Spleen (tissue), 11 donors: ENCODE measurements at regions not wholly inside any gene's neighbourhood (a gene's known extent, or its start where the extent isn't known, plus 50 kb on each side); places are given as distances from the start of the nearest gene placed in this dataset.

Source experiments
- DNase-seq: peaks from one replicate; pipeline ENCODE4 v3.0.0-alpha.2; 2020
- H3K27ac ChIP-seq, 8 donors: fragments of 200-600 bp; sonication (generic) in 7 of 8; 1 replicate in 4 of 8; 2 replicates in 4 of 8; pipeline versions ENCODE4 v1.5.0 to v1.8.0; 2016 to 2021; ENCODE audit warnings: inconsistent platforms in 4 of 8, mild to moderate bottlenecking in 4 of 8, moderate library complexity in 1 of 8
- H3K27me3 ChIP-seq, 7 donors: fragments of 200-600 bp; sonication (generic) in 6 of 7; replicated peaks in 1 of 7; 1 replicate in 4 of 7; 2 replicates in 3 of 7; pipeline versions ENCODE4 v1.5.0 to v1.8.0; 2016 to 2021; ENCODE audit warnings: inconsistent platforms in 3 of 7, mild to moderate bottlenecking in 1 of 7
- H3K36me3 ChIP-seq, 6 donors: fragments of 200-600 bp; sonication (generic) in 5 of 6; 1 replicate in 4 of 6; 2 replicates in 2 of 6; pipeline versions ENCODE4 v1.5.0 to v1.8.0; 2016 to 2021; ENCODE audit warnings: inconsistent platforms in 2 of 6
- H3K4me1 ChIP-seq, 6 donors: fragments of 200-600 bp; sonication (generic) in 5 of 6; 1 replicate in 3 of 6; 2 replicates in 3 of 6; pipeline versions ENCODE4 v1.5.0 to v1.8.0; 2016 to 2021; ENCODE audit warnings: inconsistent platforms in 3 of 6
- H3K4me3 ChIP-seq, 8 donors: fragments of 200-600 bp; sonication (generic) in 7 of 8; 1 replicate in 4 of 8; 2 replicates in 4 of 8; pipeline versions ENCODE4 v1.5.0 to v1.8.0; 2016 to 2021; ENCODE audit warnings: inconsistent platforms in 4 of 8, mild to moderate bottlenecking in 4 of 8, moderate library complexity in 2 of 8
- H3K9me3 ChIP-seq, 8 donors: fragments of 200-600 bp; sonication (generic) in 7 of 8; 1 replicate in 4 of 8; 2 replicates in 4 of 8; pipeline versions ENCODE4 v1.5.0 to v1.8.0; 2016 to 2021; ENCODE audit warnings: inconsistent platforms in 4 of 8
- POLR2A ChIP-seq, 3 donors: fragments of 450-650 bp; IDR thresholded peaks; one replicate each; pipeline ENCODE4 v1.5.1; 2017; ENCODE audit warnings: antibody characterized with exemption in 3 of 3, mild to moderate bottlenecking in 1 of 3
- POLR2AphosphoS5 ChIP-seq, 3 donors: sonication (generic); formaldehyde crosslinking; IDR thresholded peaks; one replicate each; pipeline ENCODE4 v1.5.1; 2017; ENCODE audit warnings: antibody characterized with exemption in 3 of 3
- WGBS, 5 donors: extraction: QIAGEN DNeasy Blood & Tissue Kit in 3 of 5; methylation state at CpG; one replicate each; pipeline versions ENCODE4 v1.1.5 to v1.1.7; 2013 to 2018; 5-methylcytosine and 5-hydroxymethylcytosine counted together
- intact Hi-C: fragments of 100-400 bp; cut with DNase I; formaldehyde crosslinking; loops from one replicate; pipeline ENCODE4 v1.15.0; 2023; ENCODE audit warnings: low total_unique reads
- TF ChIP-seq, protein P1 (sequence below), 11 experiments: fragments of 200-600 bp in 7 of 11; fragments of 450-650 bp in 4 of 11; sonication (generic) in 4 of 11; IDR thresholded peaks in 8 of 11; conservative IDR thresholded peaks in 3 of 11; 1 replicate in 7 of 11; 2 replicates in 4 of 11; pipeline versions ENCODE4 v1.4.0 to v1.8.0; 2016 to 2021; ENCODE audit warnings: antibody characterized with exemption in 11 of 11, inconsistent platforms in 4 of 11, mild to moderate bottlenecking in 1 of 11
- donor health status: healthy with polysubstance abuse.
- donor health status: DM: no; HTN: no; CAD: no; lungs with moderate emphysema.
- donor health status: DM: no; HTN: no; CAD: no.
- donor health status: Bipolar disorder and iron deficiency.
- donor health status: healthy.
- donor health status: DM: no; HTN: no; CAD: no.
- donor health status: DM: yes; HTN: yes; CAD: no.

DNA sequence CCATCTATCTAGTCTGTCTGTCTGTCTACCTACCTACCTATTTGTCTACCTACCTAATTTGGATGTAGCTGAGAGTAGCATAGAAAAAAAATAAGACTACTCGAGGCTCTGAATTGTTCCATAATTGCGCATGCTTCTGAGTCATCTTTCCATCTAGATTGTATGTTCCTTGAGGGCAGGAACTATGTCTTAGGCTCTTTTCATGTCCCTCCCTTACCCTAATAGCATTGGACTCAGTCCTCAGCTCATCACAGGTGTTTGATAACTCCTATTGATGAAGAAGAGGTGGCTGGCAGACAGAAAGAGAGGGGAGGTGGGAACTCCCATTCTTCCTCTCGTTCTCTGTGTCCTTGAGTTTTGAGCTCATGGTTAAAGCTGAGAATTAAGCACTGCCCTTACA is 263.7 kb downstream of the TTC6 start:
- Histone ChIP-seq H3K4me3 (no peak overlapping the region), H3K27me3 (no peaks in the 10 kb centered on the region), H3K36me3 (no peaks in the 10 kb centered on the region), H3K4me1 (no peaks in the 10 kb centered on the region), H3K9me3 (peaks cover 0 to 4% (median 0%) of the 10 kb centered on the region in 8 donors), H3K27ac (no peak overlapping the region)
- WGBS, 5 donors, result 81 to 91% (median 83%) methylated on average over 3 of the region's 3 CpGs
- no peak for DNase-seq
- TF ChIP-seq, protein P1, sequence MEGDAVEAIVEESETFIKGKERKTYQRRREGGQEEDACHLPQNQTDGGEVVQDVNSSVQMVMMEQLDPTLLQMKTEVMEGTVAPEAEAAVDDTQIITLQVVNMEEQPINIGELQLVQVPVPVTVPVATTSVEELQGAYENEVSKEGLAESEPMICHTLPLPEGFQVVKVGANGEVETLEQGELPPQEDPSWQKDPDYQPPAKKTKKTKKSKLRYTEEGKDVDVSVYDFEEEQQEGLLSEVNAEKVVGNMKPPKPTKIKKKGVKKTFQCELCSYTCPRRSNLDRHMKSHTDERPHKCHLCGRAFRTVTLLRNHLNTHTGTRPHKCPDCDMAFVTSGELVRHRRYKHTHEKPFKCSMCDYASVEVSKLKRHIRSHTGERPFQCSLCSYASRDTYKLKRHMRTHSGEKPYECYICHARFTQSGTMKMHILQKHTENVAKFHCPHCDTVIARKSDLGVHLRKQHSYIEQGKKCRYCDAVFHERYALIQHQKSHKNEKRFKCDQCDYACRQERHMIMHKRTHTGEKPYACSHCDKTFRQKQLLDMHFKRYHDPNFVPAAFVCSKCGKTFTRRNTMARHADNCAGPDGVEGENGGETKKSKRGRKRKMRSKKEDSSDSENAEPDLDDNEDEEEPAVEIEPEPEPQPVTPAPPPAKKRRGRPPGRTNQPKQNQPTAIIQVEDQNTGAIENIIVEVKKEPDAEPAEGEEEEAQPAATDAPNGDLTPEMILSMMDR (IDR thresholded peaks at IDR 0.05 in 8 of 11, conservative IDR thresholded peaks at IDR 0.05 in 3 of 11), result no peak
- TF ChIP-seq POLR2A (IDR thresholded peaks at IDR 0.05), result no peak
- no peak for TF ChIP-seq POLR2AphosphoS5 (IDR thresholded peaks at IDR 0.05)
- intact Hi-C loops, result no loop called here

DNA sequence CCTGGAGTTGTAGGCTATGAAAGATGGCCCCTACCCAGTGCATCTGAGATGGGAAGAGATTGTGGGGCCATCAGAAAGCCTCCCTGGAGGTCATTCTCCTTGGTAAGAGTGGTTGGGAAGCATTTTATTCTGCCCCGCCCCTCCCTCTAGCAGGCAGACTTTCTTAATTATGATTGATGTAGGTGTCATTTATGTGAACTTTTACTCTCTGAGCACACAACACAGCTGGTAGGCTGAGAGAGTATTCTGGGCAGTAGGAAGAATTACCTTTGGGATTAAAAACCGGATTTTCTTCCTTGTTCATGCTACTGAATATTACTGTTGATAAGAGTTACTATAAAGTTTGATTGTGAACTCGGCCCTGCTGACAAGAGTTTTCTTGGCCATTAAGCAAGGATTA is 266.8 kb downstream of the TTC6 start:
- Histone ChIP-seq H3K27ac (no peak overlapping the region), H3K4me3 (no peak overlapping the region), H3K36me3 (no peaks in the 10 kb centered on the region), H3K4me1 (no peaks in the 10 kb centered on the region), H3K27me3 (no peaks in the 10 kb centered on the region), H3K9me3 (peaks cover 0 to 4% (median 0%) of the 10 kb centered on the region in 8 donors)
- DNase-seq, result no peak
- intact Hi-C loops, result no loop called here
- 65 to 84% (median 72%) methylated on average over 3 of the region's 3 CpGs for WGBS, 5 donors
- no peak for TF ChIP-seq POLR2AphosphoS5 (IDR thresholded peaks at IDR 0.05)
- TF ChIP-seq, protein P1 (IDR thresholded peaks at IDR 0.05 in 8 of 11, conservative IDR thresholded peaks at IDR 0.05 in 3 of 11), result no peak

DNA sequence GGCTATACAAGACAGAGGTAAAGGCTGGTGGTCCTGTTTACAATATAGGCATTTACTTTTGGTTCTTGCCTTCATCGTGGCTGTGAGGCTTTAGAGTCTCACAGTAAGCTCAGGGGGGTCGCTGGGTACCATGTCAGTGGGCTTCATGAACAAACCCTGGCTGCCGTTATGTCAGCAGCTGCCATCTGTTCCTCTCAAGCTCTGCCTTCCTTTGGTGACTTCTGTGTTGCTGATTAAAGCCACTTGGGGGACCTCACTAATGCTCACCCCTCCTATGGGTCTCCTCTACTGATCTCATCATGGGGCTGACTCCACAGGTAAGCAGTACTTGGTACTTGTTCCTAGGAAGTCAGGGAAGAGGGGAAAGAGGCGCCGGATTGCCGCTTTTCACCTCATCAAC is 268.7 kb downstream of the TTC6 start:
- H3K9me3 ChIP-seq, result peaks cover 0 to 4% (median 0%) of the 10 kb centered on the region in 8 donors
- 79 to 84% (median 82%) methylated on average over 6 of the region's 6 CpGs for WGBS, 5 donors
- no peak for DNase-seq
- H3K4me1 ChIP-seq, result no peaks in the 10 kb centered on the region
- H3K4me3 ChIP-seq, result no peak overlapping the region
- TF ChIP-seq POLR2A (IDR thresholded peaks at IDR 0.05) (no peak), POLR2AphosphoS5 (IDR thresholded peaks at IDR 0.05) (no peak)
- TF ChIP-seq, protein P1 (IDR thresholded peaks at IDR 0.05 in 8 of 11, conservative IDR thresholded peaks at IDR 0.05 in 3 of 11), result no peak
- no peak overlapping the region for H3K27ac ChIP-seq
- no peaks in the 10 kb centered on the region for H3K36me3 ChIP-seq
- no peaks in the 10 kb centered on the region for H3K27me3 ChIP-seq
- intact Hi-C loops, result no loop called here

DNA sequence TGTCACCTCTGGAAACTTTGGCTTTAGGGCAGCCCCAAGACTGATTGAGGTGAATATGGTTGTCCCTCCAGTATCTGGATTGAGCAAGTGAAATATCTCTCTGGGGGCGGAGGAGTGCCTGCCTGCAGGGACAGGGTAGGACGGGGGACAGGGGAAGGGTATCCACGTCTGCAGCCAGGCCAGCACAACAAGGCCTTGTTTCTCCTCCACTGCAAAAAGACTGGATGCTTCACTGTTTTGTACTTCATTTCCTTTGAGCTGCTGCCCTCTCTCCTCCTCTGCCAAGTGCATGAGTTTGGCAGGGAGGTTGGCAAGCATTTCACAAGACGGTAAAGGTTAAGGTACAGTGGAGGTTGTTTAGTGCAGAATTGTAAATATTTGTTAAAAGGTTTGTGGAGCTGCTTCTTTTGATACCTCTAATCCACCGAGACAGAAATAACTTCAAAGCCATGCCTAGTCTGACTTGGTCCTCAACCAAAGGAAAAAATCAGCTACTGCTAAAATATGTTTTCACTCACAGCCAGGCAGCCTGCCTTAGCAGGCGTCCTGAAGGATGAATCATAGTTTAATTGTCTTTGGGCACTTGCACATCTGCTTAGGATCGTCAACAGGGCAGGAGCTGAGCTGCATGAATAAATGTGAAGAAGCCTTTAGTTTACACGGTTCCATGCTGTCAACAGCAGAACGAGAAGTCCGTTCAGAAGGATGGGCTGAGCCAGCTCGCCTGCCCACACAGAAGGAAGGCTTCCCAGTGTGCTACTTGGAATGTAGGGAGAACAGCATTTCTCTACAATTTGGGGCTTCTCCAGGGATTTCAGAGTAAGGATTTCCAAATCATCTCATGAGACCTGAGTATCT is 269.7 kb downstream of the TTC6 start:
- Histone ChIP-seq H3K4me3 (no peak overlapping the region), H3K4me1 (no peaks in the 10 kb centered on the region), H3K9me3 (no peaks in the 10 kb centered on the region), H3K36me3 (no peaks in the 10 kb centered on the region), H3K27ac (no peak overlapping the region), H3K27me3 (no peaks in the 10 kb centered on the region)
- intact Hi-C loops, result no loop called here
- DNase-seq, result no peak
- TF ChIP-seq POLR2AphosphoS5 (IDR thresholded peaks at IDR 0.05), result no peak
- TF ChIP-seq, protein P1 (IDR thresholded peaks at IDR 0.05 in 8 of 11, conservative IDR thresholded peaks at IDR 0.05 in 3 of 11), result no peak
- no peak for TF ChIP-seq POLR2A (IDR thresholded peaks at IDR 0.05)
- WGBS, 5 donors, result 71 to 80% (median 76%) methylated on average over 11 of the region's 11 CpGs
